ENCODE measurements at regions not wholly inside any gene's neighbourhood (a gene's known extent, or its start where the extent isn't known, plus 50 kb on each side); places are given as distances from the start of the nearest gene placed in this dataset.

- TF ChIP-seq CTCF (IDR thresholded peaks at IDR 0.05) = no peak
- TF ChIP-seq ZNF416 (CRISPR knock-in tag; IDR thresholded peaks at IDR 0.05) = no peak
- TF ChIP-seq TP53 (CRISPR knock-in tag; IDR thresholded peaks at IDR 0.05) = no peak
- no peak for TF ChIP-seq ZNF232 (CRISPR knock-in tag; IDR thresholded peaks at IDR 0.05)
- no peak for TF ChIP-seq USF2 (CRISPR knock-in tag; IDR thresholded peaks at IDR 0.05)
- TF ChIP-seq PRDM15 (CRISPR knock-in tag; IDR thresholded peaks at IDR 0.05) = no peak
- no peak for TF ChIP-seq IRF1 (CRISPR knock-in tag; IDR thresholded peaks at IDR 0.05)
- TF ChIP-seq FOXP4 (CRISPR knock-in tag; IDR thresholded peaks at IDR 0.05) = no peak
- TF ChIP-seq ZNF281 (CRISPR knock-in tag; IDR thresholded peaks at IDR 0.05) = no peak
- no peak for TF ChIP-seq PREB (CRISPR knock-in tag; IDR thresholded peaks at IDR 0.05; ENCODE audit: borderline replicate concordance)
- TF ChIP-seq ZNF532 (CRISPR knock-in tag; IDR thresholded peaks at IDR 0.05; ENCODE audit: borderline replicate concordance) = no peak
- no peak for TF ChIP-seq TEAD4 (CRISPR knock-in tag; IDR thresholded peaks at IDR 0.05)
Measured at GRCh38 chr1:55477953-55478352, 262.8 kb upstream of the USP24 start.
